ENCODE measurements at regions not wholly inside any gene's neighbourhood (a gene's known extent, or its start where the extent isn't known, plus 50 kb on each side); places are given as distances from the start of the nearest gene placed in this dataset.
"Not testable (repeated sequence)": the region's sequence is repeated elsewhere in the genome, so short reads cannot be mapped to it uniquely, and the experiment has no call there.

DNA sequence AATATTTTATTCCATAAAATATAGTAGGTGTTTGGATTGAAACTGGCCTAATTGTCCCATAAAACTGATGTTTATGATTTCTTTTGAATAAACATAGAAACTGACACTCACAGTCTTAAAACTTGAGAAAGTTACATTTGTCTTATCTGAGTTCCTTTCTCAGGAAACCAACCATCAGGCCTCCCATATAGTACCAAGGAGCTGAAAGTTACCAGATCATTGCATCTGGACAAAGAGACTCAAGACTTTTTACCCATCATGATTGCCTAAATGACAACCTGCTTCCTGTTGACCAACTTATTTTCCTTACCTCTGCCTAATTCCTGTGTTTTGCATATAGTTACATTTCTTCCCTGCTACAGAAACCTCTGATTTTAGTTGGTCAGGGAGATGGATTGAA is 137.0 kb upstream of the XPO1 start:
- DNase-seq (ENCODE audit: low read depth), result no peak

DNA sequence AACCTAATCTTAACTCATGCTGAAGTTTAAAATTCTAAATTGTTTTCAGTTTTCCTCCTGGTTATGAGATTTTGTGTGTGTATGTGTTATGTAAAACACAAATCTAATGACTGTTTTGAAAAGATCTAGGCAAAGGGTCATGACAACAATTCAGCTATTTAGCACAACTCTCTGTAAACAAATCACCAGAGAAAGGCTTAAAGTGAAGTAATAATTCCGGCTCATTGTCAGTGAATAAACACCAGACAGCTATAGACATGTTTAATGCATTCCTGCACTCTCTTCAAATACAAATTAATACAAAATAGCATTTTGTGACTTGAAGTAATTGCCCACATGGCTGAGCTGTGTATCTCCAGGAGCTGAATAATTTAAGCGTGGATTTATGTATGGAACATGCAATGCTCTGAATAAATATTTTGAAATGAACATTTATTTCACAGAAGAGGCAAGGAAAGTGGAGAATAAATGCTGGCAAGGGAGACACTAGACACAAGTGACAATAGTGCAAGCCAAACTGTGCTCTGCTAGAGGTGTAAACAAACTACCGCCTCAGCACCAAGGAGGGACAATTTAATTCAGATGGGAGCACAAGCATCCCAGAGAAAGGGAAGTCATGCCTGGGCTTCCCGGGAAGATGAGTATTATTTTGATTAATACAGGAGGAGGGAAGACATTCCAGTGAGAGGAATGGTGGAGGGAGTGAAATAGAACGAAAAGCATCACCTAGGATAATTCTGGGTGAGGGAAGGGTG is 133.6 kb upstream of the XPO1 start:
- no peak for DNase-seq (ENCODE audit: low read depth)

DNA sequence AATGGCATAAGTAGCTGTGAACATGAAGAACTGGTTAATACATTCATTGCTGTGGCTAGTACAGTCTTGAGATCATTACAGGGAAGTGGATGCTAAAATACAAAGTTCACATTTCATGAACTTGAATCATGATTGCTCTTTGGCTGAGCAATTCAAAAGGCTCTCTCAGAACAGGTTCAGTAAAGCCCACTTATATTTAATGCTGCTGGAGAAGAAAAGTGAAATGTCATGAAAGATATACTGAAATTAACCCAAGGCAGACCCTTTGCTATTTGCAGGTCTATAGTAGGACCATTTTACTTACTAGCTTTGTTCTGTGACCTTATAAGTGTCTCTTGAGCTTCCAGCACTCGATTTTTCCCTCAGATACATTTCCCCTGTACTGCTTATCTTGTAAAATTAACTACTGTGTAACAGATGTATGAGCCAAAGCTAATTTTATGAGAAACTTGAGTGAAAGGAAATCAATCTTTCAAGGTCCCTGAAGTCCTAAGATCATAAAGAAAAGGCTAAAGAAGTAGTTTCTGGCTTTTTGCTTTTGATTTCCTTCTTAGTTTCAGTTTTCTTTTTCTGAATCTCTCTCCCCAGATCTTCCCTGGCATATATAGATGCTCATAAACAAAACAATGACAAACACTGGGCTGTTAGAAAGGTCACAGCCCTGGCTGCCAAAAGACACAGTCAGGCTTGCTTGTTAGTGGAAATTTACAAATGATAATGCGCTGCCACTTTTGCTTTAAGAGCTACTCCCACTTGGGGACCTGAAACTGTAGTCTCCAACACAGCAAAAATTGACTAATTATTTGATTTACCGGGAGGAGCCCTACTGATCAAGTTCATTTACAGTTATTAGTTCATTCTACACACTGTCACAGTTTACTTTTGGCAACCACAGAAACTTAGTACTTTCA is 132.7 kb upstream of the XPO1 start:
- no peak for DNase-seq (ENCODE audit: low read depth)

DNA sequence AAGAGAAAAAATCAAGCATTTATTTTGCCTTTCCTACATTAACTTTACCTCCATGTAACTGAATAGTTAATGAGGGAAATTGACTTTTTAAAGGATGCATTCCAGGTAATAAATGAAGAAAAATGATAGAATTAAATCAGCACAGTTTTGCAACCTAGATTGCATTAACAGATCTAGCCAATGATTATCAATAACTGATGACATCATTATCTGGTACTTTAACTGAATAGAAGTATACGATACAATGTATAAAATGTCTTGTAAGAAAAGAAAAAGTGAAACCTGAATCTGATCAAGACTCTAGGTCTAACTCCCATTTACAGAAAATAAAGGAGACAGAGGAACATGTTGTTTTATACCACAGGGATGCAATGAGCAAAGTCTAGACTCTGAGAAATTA is 126.0 kb upstream of the XPO1 start:
- no peak for DNase-seq (ENCODE audit: low read depth)

DNA sequence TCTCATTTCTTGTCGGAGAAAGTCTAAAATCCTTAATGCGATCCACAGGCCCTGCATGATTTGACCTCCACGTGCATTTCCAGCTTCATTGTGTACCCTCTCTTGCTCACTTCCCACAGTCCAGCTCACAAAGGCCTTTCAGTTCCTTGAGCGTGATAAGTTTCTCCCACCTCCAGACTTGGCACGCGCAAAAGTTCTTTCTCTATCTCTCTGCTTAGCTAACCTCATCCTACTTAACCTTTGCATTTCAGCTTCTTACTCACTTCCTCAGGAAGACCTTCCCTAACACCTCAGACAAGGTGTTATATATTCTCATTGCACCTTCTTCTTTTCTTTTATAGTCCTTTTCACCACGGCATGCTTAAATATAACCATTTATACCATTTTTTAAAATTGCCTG is 124.8 kb upstream of the XPO1 start:
- no peak for DNase-seq (ENCODE audit: low read depth)

DNA sequence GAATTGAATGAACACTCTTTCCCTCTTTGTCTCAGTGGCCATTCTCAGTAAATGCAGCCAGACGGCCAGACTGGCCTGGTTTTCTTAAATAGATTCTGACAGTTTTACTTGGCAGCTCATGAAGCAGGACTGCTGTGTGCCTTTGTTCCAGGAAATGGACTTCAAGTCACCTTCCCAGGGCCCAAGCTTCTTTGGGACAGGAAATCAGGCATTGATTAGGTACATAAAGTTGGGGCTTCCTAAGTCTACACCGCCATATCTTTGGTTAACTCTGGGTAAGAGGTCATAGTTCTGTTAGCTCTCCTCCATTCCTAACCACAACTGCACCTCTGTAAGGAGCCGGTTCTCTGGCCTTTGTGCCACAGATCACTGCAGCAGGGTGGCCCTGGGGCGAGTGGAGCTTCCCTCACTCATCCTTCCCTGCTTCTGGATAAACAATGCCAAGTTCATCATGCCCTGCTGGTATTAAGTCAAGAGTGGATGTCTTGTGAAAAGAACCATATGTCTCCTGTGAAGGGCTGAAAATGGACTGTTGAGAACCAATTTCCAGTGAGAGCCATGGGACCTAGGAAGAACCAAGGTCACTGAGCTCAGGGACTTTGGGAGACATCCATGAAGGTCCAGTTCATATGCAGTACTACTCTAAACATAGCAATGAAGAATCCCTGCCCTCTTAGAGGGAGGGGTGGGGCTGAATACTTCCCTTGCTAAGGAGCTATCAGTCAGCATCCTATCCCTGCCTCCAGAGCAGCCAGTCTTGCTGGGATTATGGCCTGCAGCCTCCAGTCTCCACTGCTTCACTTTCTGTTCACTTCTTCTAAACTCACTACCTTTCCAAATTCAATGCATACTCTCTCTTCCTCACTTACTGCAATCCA is 122.6 kb upstream of the XPO1 start:
- no peak for DNase-seq (ENCODE audit: low read depth)

DNA sequence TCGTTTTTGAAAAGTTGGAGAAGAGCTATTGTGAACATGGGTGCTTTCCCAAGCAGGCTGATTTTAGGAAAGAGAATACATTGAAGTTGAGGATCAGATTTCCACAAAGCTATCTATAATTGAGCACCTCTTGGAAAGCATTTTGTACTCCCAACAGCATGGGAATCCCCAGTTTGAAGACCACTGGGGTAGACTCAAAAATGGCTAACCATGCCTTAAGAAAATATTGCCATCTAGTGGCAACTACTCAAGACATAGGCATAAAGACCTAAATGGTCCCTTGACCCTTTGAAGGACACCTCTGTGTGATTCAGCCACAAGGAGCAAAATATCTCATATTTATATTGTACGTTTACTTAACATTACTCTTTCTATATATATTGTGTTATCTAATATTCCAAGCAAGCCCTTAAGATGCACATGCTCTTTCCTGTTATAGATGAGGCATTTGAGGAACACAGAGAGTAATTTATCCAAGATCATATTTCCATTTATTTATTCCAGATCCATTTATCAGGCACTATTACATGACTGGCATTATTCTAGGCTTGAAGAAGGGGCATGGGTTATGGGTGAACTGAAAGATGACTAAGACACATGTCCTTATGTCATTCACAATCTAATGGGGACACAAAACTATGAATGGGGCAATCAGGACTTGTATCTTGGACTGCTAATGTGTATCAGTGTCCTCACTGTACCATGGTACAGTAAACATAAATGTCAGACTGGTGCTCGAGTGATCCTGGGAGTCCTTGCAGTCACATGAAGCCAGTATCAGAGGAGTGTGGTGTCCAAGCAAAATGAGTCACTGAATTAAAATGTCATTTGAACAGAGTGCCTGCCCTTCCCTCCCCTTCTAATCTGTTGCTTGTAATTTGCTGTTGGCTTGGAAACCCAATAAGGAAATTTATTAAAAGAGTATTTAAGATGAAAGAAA is 121.0 kb upstream of the XPO1 start:
- DNase-seq (ENCODE audit: low read depth), result no peak

DNA sequence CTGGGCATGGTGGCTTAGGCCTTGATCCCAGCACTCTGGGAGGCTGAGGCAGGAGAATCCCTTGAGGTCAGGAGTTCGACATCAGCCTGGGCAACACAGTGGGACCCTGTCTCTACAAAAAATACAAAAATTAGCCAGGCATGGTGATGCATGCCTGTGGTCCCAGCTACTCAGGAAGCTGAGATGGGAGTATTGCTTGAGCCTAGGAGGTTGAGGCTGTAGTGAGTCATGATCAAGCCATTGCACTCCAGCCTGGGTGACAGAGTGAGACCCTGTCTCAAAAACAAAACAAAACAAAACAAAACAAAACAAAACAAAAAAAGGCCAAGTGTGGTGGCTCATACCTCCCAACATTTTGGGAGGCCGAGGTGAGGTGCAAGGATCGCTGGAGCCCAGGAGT is 111.8 kb upstream of the XPO1 start:
- DNase-seq (ENCODE audit: low read depth), result not testable (repeated sequence)

DNA sequence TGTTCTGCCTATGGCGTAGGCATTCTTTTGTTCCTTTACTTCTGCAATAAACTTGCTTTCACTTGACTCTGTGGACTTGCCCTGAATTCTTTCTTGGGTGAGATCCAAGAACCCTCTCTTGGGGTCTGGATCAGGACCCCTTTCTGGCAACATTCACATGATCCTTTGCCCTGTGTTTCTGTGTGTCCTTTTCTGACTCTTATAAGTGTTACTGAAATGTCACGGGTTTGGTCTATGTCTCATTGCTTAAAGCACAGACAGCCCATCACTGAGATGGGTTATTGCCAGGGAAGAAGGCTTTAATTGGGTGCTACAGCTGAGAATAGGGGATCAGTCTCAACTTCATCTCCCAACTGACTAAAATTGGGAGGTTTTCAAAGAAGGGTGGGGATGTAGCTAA is 110.9 kb upstream of the XPO1 start:
- DNase-seq (ENCODE audit: low read depth), result no peak

DNA sequence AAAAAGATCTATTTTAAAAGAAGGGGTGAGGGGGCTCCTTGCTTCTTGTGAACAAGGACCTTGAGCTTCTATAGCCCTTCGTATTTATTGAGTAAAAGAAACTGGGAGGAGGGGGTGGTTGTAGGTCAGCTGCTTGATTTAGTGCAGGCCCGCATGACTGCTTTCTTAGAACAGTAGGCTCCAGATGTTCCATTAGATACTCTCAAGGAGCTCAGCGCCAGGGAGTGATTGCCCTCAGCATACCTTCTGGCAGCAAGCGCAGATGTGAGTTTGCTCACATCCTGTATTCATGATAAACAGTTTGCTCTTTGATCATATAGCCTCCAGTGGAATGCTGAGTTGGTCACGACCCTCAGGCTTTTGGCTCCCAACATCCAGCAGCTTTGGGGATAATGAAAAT is 108.9 kb upstream of the XPO1 start:
- DNase-seq (ENCODE audit: low read depth), result no peak

DNA sequence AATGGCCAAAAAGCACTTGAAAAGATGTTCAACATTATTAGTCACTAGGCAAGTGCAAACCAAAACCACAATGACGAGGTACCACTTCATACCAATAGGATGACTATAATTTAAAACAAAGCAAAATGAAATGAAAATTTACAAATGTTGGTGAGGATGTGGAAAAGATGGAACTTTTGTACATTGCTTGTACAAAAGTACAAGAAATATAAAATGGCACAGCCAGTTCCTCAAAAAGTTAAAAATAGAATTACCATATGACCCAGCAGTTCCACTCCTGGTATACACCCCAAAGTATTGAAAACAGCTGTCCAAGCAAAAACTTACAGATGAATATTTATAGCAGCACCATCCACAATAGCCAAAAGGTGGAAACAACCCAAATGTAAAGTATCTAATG is 107.8 kb upstream of the XPO1 start:
- no peak for DNase-seq (ENCODE audit: low read depth)

DNA sequence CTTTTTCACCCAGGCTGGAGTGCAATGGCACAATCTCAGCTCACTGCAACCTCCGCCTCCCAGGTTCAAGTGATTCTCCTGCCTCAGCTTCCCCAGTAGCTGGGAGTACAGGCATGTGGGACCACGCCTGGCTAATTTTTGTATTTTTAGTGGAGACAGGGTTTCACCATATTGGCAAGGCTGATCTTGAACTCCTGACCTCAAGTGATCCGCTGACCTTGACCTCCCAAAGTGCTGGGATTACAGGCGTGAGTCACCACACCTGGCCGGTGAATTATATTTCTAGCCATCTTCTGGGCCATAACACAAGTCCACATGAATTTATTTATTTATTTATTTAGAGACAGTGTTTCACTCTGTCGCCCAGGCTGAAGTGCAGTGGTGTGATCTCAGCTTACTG is 105.0 kb upstream of the XPO1 start:
- DNase-seq (ENCODE audit: low read depth), result not testable (repeated sequence)

DNA sequence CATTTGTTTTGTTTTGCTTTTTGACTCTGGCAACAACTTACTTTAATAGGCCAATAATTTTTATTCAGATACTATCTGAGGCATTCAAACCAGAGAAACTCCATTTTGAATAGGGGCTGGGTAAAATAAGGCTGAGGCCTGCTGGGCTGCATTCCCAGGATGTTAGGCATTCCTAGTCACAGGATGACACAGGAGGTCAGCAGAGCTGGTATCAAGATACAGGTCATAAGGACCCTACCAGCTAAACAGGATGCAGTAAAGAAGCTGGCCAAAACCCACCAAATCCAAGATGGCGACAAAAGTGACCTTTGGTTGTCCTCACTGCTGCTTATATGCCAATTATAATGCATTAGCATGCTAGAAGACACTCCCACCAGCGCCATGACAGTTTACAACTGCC is 102.2 kb upstream of the XPO1 start:
- DNase-seq (ENCODE audit: low read depth), result no peak

DNA sequence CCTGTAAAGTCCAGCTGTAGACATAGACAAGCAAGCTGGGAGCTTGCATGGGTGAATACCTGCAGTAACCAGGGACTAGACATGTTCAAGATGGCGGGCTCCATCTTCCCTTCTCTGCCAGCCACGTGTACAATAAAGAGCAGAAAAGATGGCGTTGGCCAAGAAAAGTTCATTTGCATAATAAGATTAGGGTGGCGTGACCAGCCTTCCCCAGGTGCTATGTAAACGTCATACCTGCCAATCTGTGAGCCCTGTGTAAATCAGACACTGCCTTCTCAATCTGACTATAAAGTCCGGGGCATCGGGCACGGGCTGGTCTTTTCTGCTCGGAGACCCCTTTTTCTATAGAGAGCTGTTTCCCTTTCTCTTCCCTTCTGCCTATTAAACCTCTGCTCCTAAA is 101.6 kb upstream of the XPO1 start:
- no peak for DNase-seq (ENCODE audit: low read depth)

DNA sequence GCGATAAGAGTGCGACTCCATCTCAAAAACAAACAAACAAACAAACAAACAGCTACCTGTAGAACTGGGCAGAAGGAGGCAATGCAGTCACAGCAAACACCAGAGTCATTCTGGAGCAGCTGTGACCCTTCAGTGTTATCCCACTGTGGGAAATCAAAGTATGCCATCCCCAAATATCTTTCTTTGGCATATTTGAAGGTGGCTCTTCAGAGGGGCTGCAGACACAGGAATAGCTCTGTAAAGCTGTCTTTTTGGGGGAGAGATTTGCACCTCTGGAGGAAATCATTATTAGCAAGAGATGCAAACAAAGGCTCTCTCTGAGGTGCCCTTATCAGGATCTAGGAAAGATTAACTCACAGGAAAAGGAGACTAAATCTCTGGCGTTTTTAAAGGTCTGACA is 98.5 kb upstream of the XPO1 start:
- DNase-seq (ENCODE audit: low read depth), result no peak

DNA sequence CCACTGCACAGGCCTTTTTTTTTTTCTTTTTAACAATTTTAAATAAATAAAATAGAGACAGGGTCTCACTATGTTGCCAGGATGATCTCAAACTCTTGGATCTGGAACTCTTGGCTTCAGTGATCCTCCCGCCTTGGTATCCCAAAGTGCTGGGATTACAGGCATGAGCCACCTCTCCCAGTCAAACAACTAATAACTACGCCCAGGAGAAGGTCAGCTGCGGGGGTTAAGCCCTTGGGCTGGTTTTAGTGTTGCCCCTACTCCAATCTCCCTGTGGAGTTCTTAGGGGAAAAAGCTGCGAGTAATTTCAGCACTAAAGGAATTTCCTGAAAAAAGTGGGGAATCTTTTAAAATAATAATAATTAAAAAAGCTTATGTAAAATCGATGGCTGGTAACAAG is 96.4 kb upstream of the XPO1 start:
- DNase-seq (ENCODE audit: low read depth), result no peak

DNA sequence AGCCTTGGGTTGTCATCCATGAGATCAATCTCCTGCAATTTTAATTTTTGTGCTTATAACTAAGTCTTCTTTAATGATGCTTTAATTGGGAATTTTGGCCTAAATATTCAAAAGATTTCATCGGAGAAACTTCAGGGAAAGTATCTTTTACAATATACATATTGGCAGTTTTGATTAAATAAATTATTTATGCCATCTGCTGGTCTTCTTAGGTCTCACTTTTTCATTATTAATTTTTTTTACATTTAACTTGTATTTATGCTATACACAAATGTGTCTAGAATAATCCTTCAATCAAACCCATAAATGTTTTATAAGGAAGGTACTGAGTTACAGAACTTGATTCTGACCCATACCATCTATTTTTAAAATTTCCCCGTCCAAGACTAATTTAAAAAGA is 95.1 kb upstream of the XPO1 start:
- no peak for DNase-seq (ENCODE audit: low read depth)

DNA sequence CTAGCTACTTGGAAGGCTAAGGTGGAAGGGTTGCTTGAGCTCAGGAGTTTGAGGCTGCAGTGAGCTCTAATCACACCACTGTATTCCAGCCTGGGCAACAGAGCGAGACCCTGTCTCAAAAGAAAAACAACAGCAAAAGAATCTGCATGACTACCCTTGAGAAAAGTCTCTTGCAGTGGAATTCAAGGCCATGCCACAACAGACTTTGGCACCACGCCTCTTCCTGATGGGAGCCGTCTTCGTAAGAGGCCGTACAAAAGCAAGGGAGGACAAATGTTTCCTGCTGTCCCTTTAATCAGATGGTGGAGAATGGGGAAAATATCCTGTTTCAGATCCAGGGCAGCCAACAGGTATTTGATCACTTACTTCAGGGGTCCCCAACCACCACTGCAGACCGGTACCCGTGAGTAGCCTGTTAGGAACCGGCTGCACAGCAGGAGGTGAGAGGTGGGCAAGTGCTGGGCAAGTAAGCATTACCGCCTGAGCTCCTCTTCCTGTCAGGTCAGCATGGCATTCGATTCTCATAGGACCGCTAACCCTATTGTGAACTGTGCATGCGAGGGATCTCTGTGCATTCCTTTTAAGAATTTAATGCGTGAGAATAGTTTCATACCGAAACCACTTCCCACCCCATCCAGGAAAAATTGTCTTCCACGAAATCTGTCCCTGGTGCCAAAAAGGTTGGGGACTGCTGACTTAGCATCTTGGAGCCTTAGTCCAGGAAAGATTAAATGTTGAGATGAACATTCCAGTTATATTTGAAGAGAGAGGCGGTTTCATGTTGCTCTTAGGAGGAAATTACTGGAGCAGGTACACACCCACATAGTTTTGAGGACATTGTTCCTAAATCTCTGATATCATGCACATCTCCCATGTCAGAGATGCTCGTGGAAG is 94.4 kb upstream of the XPO1 start:
- no peak for DNase-seq (ENCODE audit: low read depth)

DNA sequence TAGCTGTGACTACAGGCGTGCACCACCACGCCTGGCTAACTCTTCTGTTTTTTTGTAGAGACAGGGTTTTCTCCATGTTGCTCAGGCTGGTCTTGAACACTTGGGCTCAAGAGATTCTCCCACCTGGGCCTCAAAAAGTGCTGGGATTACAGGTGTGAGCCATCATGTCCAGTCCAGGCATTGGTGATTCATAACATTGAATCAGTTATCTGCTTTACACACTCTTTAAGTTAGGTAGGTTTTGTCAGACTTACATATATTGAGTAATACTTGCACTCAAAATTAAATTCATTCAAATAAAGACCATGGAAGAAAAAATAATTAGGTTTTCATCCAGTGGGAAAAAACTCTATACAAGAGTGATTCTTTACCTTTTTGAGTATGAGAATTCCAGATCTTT is 93.2 kb upstream of the XPO1 start:
- DNase-seq (ENCODE audit: low read depth), result no peak

DNA sequence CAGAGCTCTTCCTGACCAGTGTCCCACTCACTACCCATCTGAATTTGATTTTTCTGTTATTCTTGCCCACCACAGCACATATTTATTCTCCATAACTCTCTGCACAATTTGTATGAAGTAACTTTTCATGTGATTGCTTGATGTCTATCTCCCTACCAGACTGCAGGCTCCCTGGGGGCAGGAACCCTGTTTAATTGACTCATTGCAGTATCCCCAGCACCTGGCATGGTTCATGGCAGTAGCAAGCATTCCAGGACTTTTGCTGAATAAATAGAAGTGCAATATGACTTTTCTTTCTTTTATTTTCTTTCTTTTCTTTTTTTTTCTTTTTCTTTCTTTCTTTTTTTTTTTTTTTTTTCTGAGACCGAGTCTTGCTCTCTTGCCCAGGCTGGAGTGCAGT is 88.7 kb upstream of the XPO1 start:
- DNase-seq (ENCODE audit: low read depth), result no peak
